Endothelial cell (in vitro differentiated cells): ENCODE measurements at regions not wholly inside any gene's neighbourhood (a gene's known extent, or its start where the extent isn't known, plus 50 kb on each side); places are given as distances from the start of the nearest gene placed in this dataset.

Source experiments
- DNase-seq: peaks from one replicate; pipeline ENCODE4 v3.0.0; 2021; ENCODE audit warnings: low spot score
- H3K27ac Mint-ChIP-seq: one replicate; pipeline ENCODE4 v1.8.0; 2021; ENCODE audit warnings: mixed read lengths, inconsistent platforms; ENCODE audit not compliant: unreplicated experiment
- H3K27me3 Mint-ChIP-seq: one replicate; pipeline ENCODE4 v1.8.0; 2021; ENCODE audit warnings: mild to moderate bottlenecking, moderate library complexity, mixed read lengths, inconsistent platforms; ENCODE audit not compliant: unreplicated experiment
- H3K36me3 Mint-ChIP-seq: one replicate; pipeline ENCODE4 v1.8.0; 2021; ENCODE audit warnings: mild to moderate bottlenecking, low read depth, mixed read lengths, inconsistent platforms; ENCODE audit not compliant: unreplicated experiment
- H3K4me1 Mint-ChIP-seq: one replicate; pipeline ENCODE4 v1.8.0; 2021; ENCODE audit warnings: mild to moderate bottlenecking, mixed read lengths, inconsistent platforms; ENCODE audit not compliant: unreplicated experiment
- H3K4me3 Mint-ChIP-seq: one replicate; pipeline ENCODE4 v1.8.0; 2021; ENCODE audit warnings: mild to moderate bottlenecking, mixed read lengths, inconsistent platforms; ENCODE audit not compliant: unreplicated experiment
- H3K9me3 Mint-ChIP-seq: one replicate; pipeline ENCODE4 v1.8.0; 2021; ENCODE audit warnings: mixed read lengths, inconsistent platforms; ENCODE audit not compliant: unreplicated experiment
- CTCF ChIP-seq: fragments of 200-600 bp; sonication (generic); IDR thresholded peaks from one replicate; pipeline ENCODE4 v1.5.0; 2021; ENCODE audit warnings: antibody characterized with exemption; ENCODE audit not compliant: unreplicated experiment

DNA sequence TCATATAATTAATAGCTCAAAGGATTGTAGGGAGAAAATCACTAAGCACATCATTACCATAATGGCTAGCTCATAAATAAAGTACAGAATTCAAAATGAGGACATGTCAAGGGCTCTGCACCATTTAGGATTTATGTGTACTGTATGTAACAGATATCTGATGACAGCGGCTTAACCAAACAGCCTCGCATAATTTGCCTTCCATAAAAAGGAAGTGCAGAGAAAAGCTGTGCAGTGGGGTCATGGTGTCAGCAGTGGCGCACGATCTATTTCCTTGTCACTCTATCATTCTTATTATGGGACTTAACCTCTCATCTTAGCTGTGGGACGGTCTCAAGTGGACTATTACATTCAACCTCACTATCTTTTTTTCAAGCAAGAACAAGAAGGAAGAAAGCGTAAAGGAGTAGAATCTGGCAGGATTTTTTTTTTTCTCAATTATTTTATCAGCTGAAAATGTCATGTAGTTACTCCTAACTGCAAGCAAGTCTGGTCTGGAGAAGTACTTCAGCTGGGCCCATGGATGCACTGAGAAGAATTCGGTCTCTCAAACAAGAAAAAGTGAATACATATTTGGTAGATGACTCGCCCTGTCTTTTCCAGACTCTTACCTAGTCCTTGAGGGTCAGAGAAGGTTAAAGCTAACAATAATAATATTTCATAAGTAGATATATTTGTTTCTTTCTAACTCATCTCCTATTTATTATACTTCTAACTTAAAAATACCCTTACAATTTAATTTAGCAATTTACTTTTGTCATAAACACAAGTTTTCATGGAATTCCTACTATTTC is 94.6 kb downstream of the COX18 start:
- Mint-ChIP-seq H3K36me3 (no peaks in the 10 kb centered on the region), H3K4me3 (no peak overlapping the region), H3K9me3 (no peaks in the 10 kb centered on the region), H3K27me3 (no peaks in the 10 kb centered on the region), H3K4me1 (no peaks in the 10 kb centered on the region), H3K27ac (no peak overlapping the region)
- DNase-seq, result no peak
- no peak for TF ChIP-seq CTCF

- no peak for TF ChIP-seq CTCF
These were observed 97.9 kb downstream of the COX18 start for GRCh38 chr4:72971572-72971971.

DNA sequence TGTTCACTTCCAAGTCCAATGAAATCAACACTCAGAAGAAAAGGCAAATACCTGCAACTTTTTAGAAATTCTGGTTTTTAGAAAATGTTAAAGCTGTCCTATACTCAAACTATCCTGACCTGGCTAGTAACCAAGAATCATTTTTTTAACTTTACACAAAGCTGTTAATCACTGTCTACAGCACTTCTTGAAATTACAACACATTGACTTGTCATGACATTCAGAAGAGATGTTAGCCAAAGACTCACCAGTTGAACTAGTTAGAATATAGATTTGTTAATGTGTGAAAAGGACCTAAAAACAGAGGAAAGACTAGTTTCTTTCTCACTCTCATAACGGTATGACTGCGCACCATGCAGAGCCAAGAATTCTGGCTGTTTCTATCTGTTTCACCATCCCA is 98.8 kb downstream of the COX18 start:
- Mint-ChIP-seq H3K9me3 (no peaks in the 10 kb centered on the region), H3K36me3 (no peaks in the 10 kb centered on the region), H3K4me1 (no peaks in the 10 kb centered on the region), H3K27ac (no peak overlapping the region), H3K27me3 (no peaks in the 10 kb centered on the region), H3K4me3 (no peak overlapping the region)
- no peak for TF ChIP-seq CTCF
- no peak for DNase-seq

More at GRCh38 chr4:72971572-72971971, 97.9 kb downstream of the COX18 start:
- no peaks in the 10 kb centered on the region for H3K9me3 Mint-ChIP-seq
- no peaks in the 10 kb centered on the region for H3K36me3 Mint-ChIP-seq
- DNase-seq, result no peak
- no peaks in the 10 kb centered on the region for H3K27me3 Mint-ChIP-seq
- no peak overlapping the region for H3K27ac Mint-ChIP-seq
- no peak overlapping the region for H3K4me3 Mint-ChIP-seq
- no peaks in the 10 kb centered on the region for H3K4me1 Mint-ChIP-seq

GRCh38 chr4:72969976-72970375 is 99.5 kb downstream of the COX18 start:
- H3K27ac Mint-ChIP-seq, result no peak overlapping the region
- no peak for DNase-seq
- H3K27me3 Mint-ChIP-seq, result no peaks in the 10 kb centered on the region
- no peaks in the 10 kb centered on the region for H3K4me1 Mint-ChIP-seq
- H3K36me3 Mint-ChIP-seq, result no peaks in the 10 kb centered on the region
- TF ChIP-seq CTCF, result no peak
- H3K9me3 Mint-ChIP-seq, result no peaks in the 10 kb centered on the region
- no peak overlapping the region for H3K4me3 Mint-ChIP-seq

DNA sequence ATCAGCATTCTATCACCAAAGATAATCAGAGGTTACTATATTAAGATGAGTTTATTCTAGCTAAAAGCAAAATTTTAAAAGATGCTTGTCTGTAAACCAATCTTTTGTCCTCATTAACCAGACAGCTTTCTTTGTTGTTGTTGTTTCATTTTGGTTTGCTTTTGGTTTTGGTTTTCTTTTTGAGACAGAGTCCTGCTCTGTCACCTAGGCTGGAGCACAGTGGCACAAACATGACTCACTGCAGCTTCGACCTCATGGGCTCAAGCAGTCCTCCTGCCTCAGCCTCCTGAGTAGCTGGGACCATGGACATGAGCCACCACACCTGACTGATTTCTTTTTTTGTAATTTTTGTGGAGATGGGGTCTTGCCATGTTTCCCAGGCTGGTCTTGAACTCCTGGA is 102.9 kb downstream of the COX18 start:
- Mint-ChIP-seq H3K4me3 (no peak overlapping the region), H3K36me3 (no peaks in the 10 kb centered on the region), H3K4me1 (no peaks in the 10 kb centered on the region), H3K9me3 (no peaks in the 10 kb centered on the region), H3K27me3 (no peaks in the 10 kb centered on the region), H3K27ac (no peak overlapping the region)
- no peak for DNase-seq
- no peak for TF ChIP-seq CTCF
